Suprapubic skin (tissue), 4 donors: ENCODE measurements at regions not wholly inside any gene's neighbourhood (a gene's known extent, or its start where the extent isn't known, plus 50 kb on each side); places are given as distances from the start of the nearest gene placed in this dataset.

ENCODE experiments used
- DNase-seq, 2 donors: peaks; one replicate each; pipeline ENCODE4 v3.0.0-alpha.2; 2019; ENCODE audit warnings: low spot score in 2 of 2
- H3K27ac ChIP-seq: fragments of 200-600 bp; sonication (generic); one replicate; pipeline ENCODE4 v1.5.1; 2019
- H3K27me3 ChIP-seq: fragments of 200-600 bp; sonication (generic); one replicate; pipeline ENCODE4 v1.5.1; 2019
- H3K36me3 ChIP-seq: fragments of 200-600 bp; sonication (generic); one replicate; pipeline ENCODE4 v1.5.1; 2019
- H3K4me1 ChIP-seq: fragments of 200-600 bp; sonication (generic); one replicate; pipeline ENCODE4 v1.5.1; 2019
- H3K4me3 ChIP-seq: fragments of 200-600 bp; sonication (generic); one replicate; pipeline ENCODE4 v1.5.1; 2019; ENCODE audit warnings: mild to moderate bottlenecking
- H3K9me3 ChIP-seq: fragments of 200-600 bp; sonication (generic); one replicate; pipeline ENCODE4 v1.5.1; 2019
- CTCF ChIP-seq, 2 donors: fragments of 200-600 bp in 1 of 2; fragments of 450-650 bp in 1 of 2; sonication (generic) in 1 of 2; IDR thresholded peaks; one replicate each; pipeline ENCODE4 v1.5.1; 2016 to 2019; ENCODE audit warnings: antibody characterized with exemption in 2 of 2, mild to moderate bottlenecking in 1 of 2, moderate library complexity in 1 of 2
- EP300 ChIP-seq: sonication (generic); formaldehyde crosslinking; IDR thresholded peaks from one replicate; pipeline ENCODE4 v1.6.1; 2017; ENCODE audit warnings: antibody characterized with exemption
- POLR2A ChIP-seq, 2 donors: fragments of 450-650 bp; IDR thresholded peaks; one replicate each; pipeline ENCODE4 v1.6.1; 2017; ENCODE audit warnings: antibody characterized with exemption in 2 of 2, mild to moderate bottlenecking in 2 of 2, moderate library complexity in 2 of 2
- POLR2AphosphoS5 ChIP-seq, 3 donors: sonication (generic); formaldehyde crosslinking; IDR thresholded peaks; one replicate each; pipeline ENCODE4 v1.6.1; 2017; ENCODE audit warnings: antibody characterized with exemption in 3 of 3
- WGBS: methylation state at CpG from one replicate; pipeline ENCODE4 v1.1.5; 2018; 5-methylcytosine and 5-hydroxymethylcytosine counted together

GRCh38 chr11:114844896-114845295 is 166.6 kb downstream of the NXPE2 start:
- no peaks in the 10 kb centered on the region for H3K9me3 ChIP-seq
- H3K27ac ChIP-seq, result no peak overlapping the region
- peaks cover 10% of the 10 kb centered on the region for H3K27me3 ChIP-seq
- no peaks in the 10 kb centered on the region for H3K4me1 ChIP-seq
- no peaks in the 10 kb centered on the region for H3K36me3 ChIP-seq
- TF ChIP-seq EP300 (no peak), CTCF (IDR thresholded peaks at IDR 0.05) (no peak), POLR2A (IDR thresholded peaks at IDR 0.05) (no peak), POLR2AphosphoS5 (IDR thresholded peaks at IDR 0.05) (no peak)
- H3K4me3 ChIP-seq, result no peak overlapping the region
- WGBS, result 91% methylated on average over 1 of the region's 1 CpG
- DNase-seq, result no peak

GRCh38 chr11:114845766-114846415 is 167.6 kb downstream of the NXPE2 start:
- no peaks in the 10 kb centered on the region for H3K9me3 ChIP-seq
- TF ChIP-seq CTCF (IDR thresholded peaks at IDR 0.05), result no peak
- TF ChIP-seq POLR2AphosphoS5 (IDR thresholded peaks at IDR 0.05), result no peak
- no peak for TF ChIP-seq EP300
- no peak for TF ChIP-seq POLR2A (IDR thresholded peaks at IDR 0.05)

GRCh38 chr11:114846416-114846791 is 168.1 kb downstream of the NXPE2 start:
- Histone ChIP-seq H3K4me3 (no peak overlapping the region), H3K27ac (no peak overlapping the region), H3K9me3 (no peaks in the 10 kb centered on the region), H3K4me1 (no peaks in the 10 kb centered on the region), H3K27me3 (peaks cover 10% of the 10 kb centered on the region), H3K36me3 (no peaks in the 10 kb centered on the region)
- TF ChIP-seq CTCF (IDR thresholded peaks at IDR 0.05) (no peak), POLR2AphosphoS5 (IDR thresholded peaks at IDR 0.05) (no peak), POLR2A (IDR thresholded peaks at IDR 0.05) (no peak), EP300 (no peak)
- WGBS, result 69% methylated on average over 3 of the region's 3 CpGs
- DNase-seq, result no peak

More at GRCh38 chr11:114845766-114846415, 167.6 kb downstream of the NXPE2 start:
- WGBS, result 83% methylated on average over 4 of the region's 4 CpGs
- Histone ChIP-seq H3K4me1 (no peaks in the 10 kb centered on the region), H3K27me3 (peaks cover 10% of the 10 kb centered on the region), H3K4me3 (no peak overlapping the region), H3K27ac (no peak overlapping the region), H3K36me3 (no peaks in the 10 kb centered on the region)
- DNase-seq, result no peak

- H3K27me3 ChIP-seq, result peaks cover 10% of the 10 kb centered on the region
- 35% methylated on average over 7 of the region's 7 CpGs for WGBS
Observed at GRCh38 chr11:114847306-114847975, 169.1 kb downstream of the NXPE2 start.

More at GRCh38 chr11:114847306-114847975, 169.1 kb downstream of the NXPE2 start:
- Histone ChIP-seq H3K4me3 (no peak overlapping the region), H3K9me3 (no peaks in the 10 kb centered on the region), H3K4me1 (no peaks in the 10 kb centered on the region), H3K27ac (no peak overlapping the region), H3K36me3 (no peaks in the 10 kb centered on the region)
- no peak for TF ChIP-seq CTCF (IDR thresholded peaks at IDR 0.05)
- TF ChIP-seq POLR2A (IDR thresholded peaks at IDR 0.05), result no peak
- TF ChIP-seq POLR2AphosphoS5 (IDR thresholded peaks at IDR 0.05), result no peak
- DNase-seq, result no peak
